HUES6 (cell line): ENCODE measurements at regions not wholly inside any gene's neighbourhood (a gene's known extent, or its start where the extent isn't known, plus 50 kb on each side); places are given as distances from the start of the nearest gene placed in this dataset.

ENCODE experiments used
- H3K27ac ChIP-seq: 2 replicates; pipeline ENCODE4 v1.7.0; 2013; ENCODE audit warnings: low read depth, mild to moderate bottlenecking, low read length, inconsistent platforms
- H3K27me3 ChIP-seq: 2 replicates; pipeline ENCODE4 v1.6.1; 2013; ENCODE audit warnings: low read length; ENCODE audit not compliant: control insufficient read depth, insufficient read depth
- H3K36me3 ChIP-seq: 2 replicates; pipeline ENCODE4 v1.6.1; 2013; ENCODE audit warnings: low read length; ENCODE audit not compliant: control insufficient read depth, insufficient read depth
- H3K4me1 ChIP-seq: 2 replicates; pipeline ENCODE4 v1.6.1; 2013; ENCODE audit warnings: low read length; ENCODE audit not compliant: control insufficient read depth, insufficient read depth
- H3K4me3 ChIP-seq: 2 replicates; pipeline ENCODE4 v1.5.1; 2013; ENCODE audit warnings: low read depth, low read length
- H3K9ac ChIP-seq: one replicate; pipeline ENCODE4 v1.6.1; 2013; ENCODE audit warnings: mild to moderate bottlenecking, low read length
- H3K9me3 ChIP-seq: 2 replicates; pipeline ENCODE4 v1.6.1; 2013; ENCODE audit warnings: low read depth, low read length; ENCODE audit not compliant: control insufficient read depth, insufficient read depth

DNA sequence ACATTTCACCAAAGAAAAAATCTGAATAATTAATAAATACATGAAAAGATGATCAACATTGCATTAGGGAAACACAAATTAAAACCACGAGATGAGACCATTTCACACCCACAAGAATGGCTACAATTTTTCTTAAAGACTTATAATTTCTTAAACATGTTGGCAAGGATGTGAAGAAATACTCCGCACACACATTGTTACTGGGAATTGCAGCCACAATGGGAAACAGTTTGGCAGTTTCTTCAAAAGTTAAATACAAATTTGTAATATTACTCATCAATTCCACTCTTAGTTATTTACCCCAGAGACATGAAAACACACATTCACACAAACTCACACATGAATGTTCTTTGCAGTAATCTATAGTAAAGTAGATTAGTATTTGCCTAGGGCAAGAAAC is 363.3 kb upstream of the SMIM21 start:
- no peaks in the 10 kb centered on the region for H3K27me3 ChIP-seq
- H3K4me3 ChIP-seq, result no peak overlapping the region
- H3K36me3 ChIP-seq, result no peaks in the 10 kb centered on the region
- no peaks in the 10 kb centered on the region for H3K4me1 ChIP-seq
- H3K9ac ChIP-seq, result no peak overlapping the region
- no peak overlapping the region for H3K27ac ChIP-seq
- H3K9me3 ChIP-seq, result no peaks in the 10 kb centered on the region

DNA sequence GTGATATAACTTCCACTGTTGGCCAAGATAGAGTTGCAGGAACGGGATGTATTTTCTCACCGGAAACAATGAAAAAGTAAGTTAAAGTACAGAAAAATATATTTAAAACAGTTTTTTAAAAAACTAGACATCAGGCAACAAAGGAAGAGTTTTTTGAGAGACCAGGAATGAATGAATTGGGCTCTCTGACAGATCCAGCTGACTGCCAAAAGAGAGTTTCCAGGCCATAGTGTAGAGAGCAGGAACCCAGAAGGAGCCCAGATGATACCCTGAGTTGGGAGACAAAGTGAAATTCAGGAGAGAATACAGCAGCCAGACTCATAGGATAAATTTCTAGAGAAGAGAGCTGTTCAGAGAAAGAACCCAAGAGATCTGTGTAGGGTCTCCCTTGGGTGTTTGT is 362.6 kb upstream of the SMIM21 start:
- H3K9ac ChIP-seq, result no peak overlapping the region
- H3K27ac ChIP-seq, result no peak overlapping the region
- H3K36me3 ChIP-seq, result no peaks in the 10 kb centered on the region
- H3K9me3 ChIP-seq, result no peaks in the 10 kb centered on the region
- H3K4me3 ChIP-seq, result no peak overlapping the region
- H3K4me1 ChIP-seq, result no peaks in the 10 kb centered on the region
- H3K27me3 ChIP-seq, result no peaks in the 10 kb centered on the region

DNA sequence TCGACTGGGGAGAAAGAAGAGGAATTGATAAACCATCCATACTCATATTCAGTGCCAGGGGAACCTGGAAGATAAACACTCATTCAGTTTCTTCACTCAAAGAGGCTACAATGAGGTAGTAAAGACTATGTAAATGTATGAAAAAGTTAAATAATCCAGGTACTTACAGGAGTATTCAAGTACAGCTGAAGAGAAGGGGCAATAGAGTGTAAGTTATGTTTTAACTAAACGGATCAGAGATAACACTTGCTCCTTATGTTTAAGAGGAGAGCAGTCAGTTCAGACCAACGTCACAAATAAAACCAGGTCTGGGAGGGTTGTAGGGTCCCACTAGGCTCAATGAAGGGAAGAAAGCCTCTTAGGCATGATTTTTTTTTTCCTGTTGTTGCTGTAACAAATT is 358.3 kb upstream of the SMIM21 start:
- Histone ChIP-seq H3K4me1 (no peaks in the 10 kb centered on the region), H3K9me3 (no peaks in the 10 kb centered on the region), H3K27me3 (no peaks in the 10 kb centered on the region), H3K36me3 (no peaks in the 10 kb centered on the region), H3K9ac (no peak overlapping the region), H3K4me3 (no peak overlapping the region), H3K27ac (no peak overlapping the region)

DNA sequence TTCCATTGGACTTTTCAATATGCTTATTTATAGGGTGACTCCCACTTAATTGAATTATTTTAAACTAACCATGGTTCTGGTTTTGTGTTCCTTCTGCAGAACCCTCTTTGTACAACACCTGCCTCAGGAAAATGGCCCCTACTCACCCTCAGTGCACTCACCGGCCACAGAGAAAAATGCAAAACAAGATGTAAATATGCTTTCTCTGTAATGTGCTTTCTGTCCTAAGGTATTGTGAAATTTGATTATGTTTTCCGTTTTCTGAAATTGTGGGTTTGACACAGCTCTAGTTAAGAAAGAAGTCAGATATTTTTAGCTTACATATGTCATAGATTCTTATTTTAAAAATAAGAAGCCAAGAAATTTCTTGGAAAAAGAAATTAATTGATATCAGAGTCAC is 357.7 kb upstream of the SMIM21 start:
- H3K4me3 ChIP-seq, result no peak overlapping the region

DNA sequence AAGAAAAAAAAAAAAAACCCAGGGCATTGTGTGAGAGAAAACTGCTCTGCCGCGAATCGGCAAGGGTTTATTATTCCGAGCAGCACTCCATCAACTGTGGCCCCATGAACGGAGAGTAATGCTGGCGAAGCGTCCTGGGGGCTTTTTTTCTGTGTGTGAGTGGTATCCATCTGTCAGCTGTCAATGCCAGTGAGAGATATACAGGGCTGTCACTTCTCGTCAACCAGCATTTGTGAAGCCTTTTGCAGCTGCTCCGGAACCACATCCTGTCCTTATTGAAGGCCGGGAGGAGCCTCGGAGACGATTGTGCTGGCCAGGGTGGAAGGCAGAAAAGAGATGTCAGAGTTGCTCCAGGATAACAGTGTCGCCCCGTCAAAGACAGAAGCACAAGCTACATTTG is 356.9 kb upstream of the SMIM21 start:
- H3K4me1 ChIP-seq, result no peaks in the 10 kb centered on the region
- H3K9me3 ChIP-seq, result no peaks in the 10 kb centered on the region
- H3K27ac ChIP-seq, result no peak overlapping the region
- no peak overlapping the region for H3K9ac ChIP-seq
- H3K27me3 ChIP-seq, result no peaks in the 10 kb centered on the region
- H3K4me3 ChIP-seq, result no peak overlapping the region
- H3K36me3 ChIP-seq, result no peaks in the 10 kb centered on the region

More for the DNA sequence above, 357.7 kb upstream of the SMIM21 start:
- Histone ChIP-seq H3K9ac (no peak overlapping the region), H3K27me3 (no peaks in the 10 kb centered on the region), H3K36me3 (no peaks in the 10 kb centered on the region), H3K9me3 (no peaks in the 10 kb centered on the region), H3K4me1 (no peaks in the 10 kb centered on the region), H3K27ac (no peak overlapping the region)

DNA sequence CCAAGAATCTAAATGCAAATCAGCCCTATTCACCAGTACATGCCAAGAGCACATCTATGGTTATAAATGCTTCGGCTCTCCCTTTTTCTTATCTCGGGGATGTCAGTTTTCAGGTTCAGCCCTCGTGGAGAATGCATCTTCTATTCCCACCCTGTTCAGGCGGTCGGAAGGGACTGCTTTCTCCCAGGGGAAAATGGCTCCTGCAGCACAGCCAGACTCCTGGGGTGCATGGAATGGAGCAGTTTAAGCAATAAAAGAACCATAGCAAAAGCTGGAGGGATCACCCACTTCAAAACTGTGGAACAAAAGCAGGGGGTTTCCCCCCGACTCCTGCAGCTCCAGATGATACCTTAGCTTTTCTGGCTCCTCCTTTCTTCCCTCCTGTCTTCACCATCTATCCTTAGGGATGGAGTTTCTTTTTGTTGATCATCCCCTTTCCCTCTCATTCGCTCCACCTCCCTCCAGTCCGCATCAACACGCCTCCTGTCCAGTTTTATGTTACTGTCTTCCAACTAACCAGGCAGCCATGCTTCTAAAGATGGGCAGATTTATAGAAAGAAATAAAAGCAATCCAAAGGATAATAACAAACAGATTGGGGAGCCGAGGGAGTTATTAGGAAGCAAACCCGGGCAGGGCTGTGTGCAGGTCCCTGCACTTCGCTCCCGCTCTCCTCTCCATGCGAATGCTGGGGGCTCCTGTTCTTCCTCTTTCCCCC is 356.2 kb upstream of the SMIM21 start:
- H3K9me3 ChIP-seq, result no peaks in the 10 kb centered on the region
- H3K4me3 ChIP-seq, result no peak overlapping the region
- no peaks in the 10 kb centered on the region for H3K4me1 ChIP-seq
- H3K36me3 ChIP-seq, result no peaks in the 10 kb centered on the region
- no peak overlapping the region for H3K27ac ChIP-seq
- no peak overlapping the region for H3K9ac ChIP-seq
- no peaks in the 10 kb centered on the region for H3K27me3 ChIP-seq

DNA sequence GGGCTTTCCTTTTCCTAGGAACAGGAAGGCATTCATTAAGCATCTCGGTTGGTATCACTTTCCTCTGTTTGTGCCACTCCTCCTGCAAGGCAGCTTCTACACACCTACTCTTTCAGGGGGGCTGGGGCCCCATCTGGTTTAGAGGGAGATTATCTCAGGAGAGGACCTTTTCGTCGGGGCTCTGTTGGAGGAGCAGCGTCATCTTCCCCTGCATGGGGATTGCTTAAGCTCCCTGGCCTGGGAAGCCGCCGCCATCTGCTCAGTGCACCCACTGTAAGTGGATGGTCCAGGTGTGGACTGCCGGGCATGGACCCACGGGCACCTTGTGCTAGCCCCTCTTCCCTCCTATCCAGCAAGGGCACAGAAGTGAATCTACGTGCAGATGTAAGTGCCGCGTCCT is 355.3 kb upstream of the SMIM21 start:
- no peaks in the 10 kb centered on the region for H3K27me3 ChIP-seq
- no peaks in the 10 kb centered on the region for H3K36me3 ChIP-seq
- H3K4me3 ChIP-seq, result no peak overlapping the region
- no peak overlapping the region for H3K9ac ChIP-seq
- H3K27ac ChIP-seq, result no peak overlapping the region
- no peaks in the 10 kb centered on the region for H3K9me3 ChIP-seq
- H3K4me1 ChIP-seq, result no peaks in the 10 kb centered on the region

DNA sequence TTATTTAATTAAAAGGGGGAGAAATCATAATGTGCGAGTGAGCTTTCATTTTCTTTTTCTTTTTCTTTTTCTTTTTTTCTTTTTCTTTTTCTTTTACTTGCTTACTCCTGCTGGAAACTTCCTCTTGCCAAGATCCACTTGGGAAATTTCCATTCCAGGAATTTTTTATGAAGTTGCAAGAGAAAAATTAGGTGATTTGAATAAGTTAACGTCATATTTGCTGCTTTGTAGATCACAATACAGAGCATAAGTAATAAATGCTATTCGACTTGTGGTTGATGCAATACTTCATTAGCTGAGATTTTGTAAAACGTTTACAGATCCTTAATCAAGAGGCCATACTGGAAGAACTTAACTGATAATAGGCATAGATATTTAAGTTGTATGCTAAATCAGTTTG is 354.7 kb upstream of the SMIM21 start:
- Histone ChIP-seq H3K36me3 (no peaks in the 10 kb centered on the region), H3K4me3 (no peak overlapping the region), H3K27me3 (no peaks in the 10 kb centered on the region), H3K9me3 (no peaks in the 10 kb centered on the region), H3K4me1 (no peaks in the 10 kb centered on the region), H3K9ac (no peak overlapping the region), H3K27ac (no peak overlapping the region)

DNA sequence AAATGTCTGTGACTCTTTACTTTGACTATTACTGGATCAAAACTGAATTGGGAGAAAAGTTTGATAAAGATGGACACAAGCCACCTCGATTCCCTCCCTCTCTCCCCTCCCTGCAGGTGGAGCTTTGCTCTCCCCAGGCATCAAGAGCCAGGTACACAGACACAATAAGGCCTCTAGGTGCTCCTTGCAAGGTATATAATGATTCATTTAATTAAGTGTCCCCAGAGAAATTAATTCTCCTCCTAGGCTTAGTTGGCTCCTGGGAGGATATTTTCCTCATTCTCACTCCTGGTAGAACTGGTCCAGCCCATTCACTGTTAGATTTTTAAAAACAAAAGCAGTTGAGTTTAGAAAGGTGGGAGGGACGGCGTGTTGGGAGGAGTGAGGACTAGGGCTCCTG is 352.4 kb upstream of the SMIM21 start:
- no peaks in the 10 kb centered on the region for H3K27me3 ChIP-seq
- no peak overlapping the region for H3K4me3 ChIP-seq

DNA sequence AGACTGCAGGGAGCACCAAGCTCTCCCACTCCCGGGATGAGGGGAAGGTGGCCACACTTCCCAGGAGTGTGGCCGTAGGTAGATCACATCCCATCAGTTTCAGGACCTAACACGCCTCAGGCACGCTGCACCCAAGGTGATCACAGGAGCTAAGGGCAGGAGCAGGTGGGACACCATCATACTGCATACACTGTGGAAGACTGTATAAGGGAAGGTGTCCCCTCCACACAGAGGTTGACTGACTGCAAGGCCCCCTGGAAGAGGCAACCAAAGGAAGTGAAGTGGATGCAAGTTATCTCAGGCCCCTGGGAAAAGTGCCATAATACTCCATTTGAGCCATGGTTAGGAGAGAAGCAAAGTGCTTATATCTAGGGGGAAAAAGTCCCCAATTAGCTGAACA is 351.9 kb upstream of the SMIM21 start:
- Histone ChIP-seq H3K27me3 (no peaks in the 10 kb centered on the region), H3K4me1 (no peaks in the 10 kb centered on the region), H3K27ac (no peak overlapping the region), H3K36me3 (no peaks in the 10 kb centered on the region), H3K9me3 (no peaks in the 10 kb centered on the region), H3K4me3 (no peak overlapping the region), H3K9ac (no peak overlapping the region)

More for the DNA sequence above, 352.4 kb upstream of the SMIM21 start:
- Histone ChIP-seq H3K27ac (no peak overlapping the region), H3K4me1 (no peaks in the 10 kb centered on the region), H3K36me3 (no peaks in the 10 kb centered on the region), H3K9me3 (no peaks in the 10 kb centered on the region), H3K9ac (no peak overlapping the region)

DNA sequence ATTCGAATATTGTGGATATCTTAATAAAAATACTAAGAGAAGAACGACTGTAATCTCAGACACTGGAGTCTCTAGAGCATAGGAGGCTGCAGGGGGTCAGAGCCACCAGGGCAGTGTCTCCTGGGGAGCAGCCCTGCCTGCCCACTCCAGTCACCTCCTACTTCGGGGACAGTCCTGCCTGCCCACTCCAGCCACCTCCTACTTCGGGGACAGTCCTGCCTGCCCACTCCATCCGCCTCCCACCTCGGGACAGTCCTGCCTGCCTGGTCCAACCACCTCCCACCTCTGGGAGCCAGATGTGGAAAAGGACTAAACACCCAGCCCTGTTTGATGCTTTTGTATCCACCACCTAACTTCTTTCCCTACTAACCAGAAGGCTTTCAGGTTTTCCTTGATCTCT is 350.1 kb upstream of the SMIM21 start:
- no peak overlapping the region for H3K9ac ChIP-seq
- no peak overlapping the region for H3K4me3 ChIP-seq
- no peaks in the 10 kb centered on the region for H3K4me1 ChIP-seq
- no peaks in the 10 kb centered on the region for H3K27me3 ChIP-seq
- no peak overlapping the region for H3K27ac ChIP-seq
- H3K36me3 ChIP-seq, result no peaks in the 10 kb centered on the region
- no peaks in the 10 kb centered on the region for H3K9me3 ChIP-seq

DNA sequence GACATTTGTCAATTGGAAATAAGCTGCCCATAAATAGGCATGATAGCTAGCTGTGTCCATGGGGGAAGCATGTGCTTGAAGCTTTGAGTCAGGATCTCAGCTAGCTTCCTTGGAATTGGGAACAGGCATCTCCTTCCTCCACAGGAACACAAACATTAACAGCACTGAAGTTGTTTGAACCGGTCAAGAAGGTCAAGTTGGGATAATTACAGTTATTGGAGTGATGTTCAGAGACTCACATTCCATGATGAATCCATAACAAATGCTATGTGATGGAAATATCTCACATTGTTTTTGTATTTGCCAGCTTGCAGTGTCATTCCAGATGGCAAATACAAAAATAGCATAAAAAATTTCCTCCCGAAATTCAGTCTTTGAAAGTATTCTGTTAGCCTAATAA is 347.6 kb upstream of the SMIM21 start:
- Histone ChIP-seq H3K9me3 (no peaks in the 10 kb centered on the region), H3K4me3 (no peak overlapping the region), H3K9ac (no peak overlapping the region), H3K27ac (no peak overlapping the region), H3K36me3 (no peaks in the 10 kb centered on the region), H3K4me1 (no peaks in the 10 kb centered on the region), H3K27me3 (no peaks in the 10 kb centered on the region)
